OCI-LY1 (cell line): ENCODE measurements at regions not wholly inside any gene's neighbourhood (a gene's known extent, or its start where the extent isn't known, plus 50 kb on each side); places are given as distances from the start of the nearest gene placed in this dataset.
A peak's percentile ranks its signal among the peaks of the same experiment; 100 is the strongest.

Source experiments
- H2AFZ ChIP-seq: fragments of 200-600 bp; sonication (generic), shearing (Covaris generic); 2 replicates; pipeline ENCODE4 v1.6.0; 2014; ENCODE audit warnings: antibody characterized with exemption, mild to moderate bottlenecking, low read length
- H3F3A ChIP-seq: fragments of 200-600 bp; sonication (generic), shearing (Covaris generic); 2 replicates; pipeline ENCODE4 v1.6.0; 2014; ENCODE audit warnings: mild to moderate bottlenecking, antibody characterized with exemption, low read length, moderate library complexity; ENCODE audit not compliant: insufficient read depth
- H3K27ac ChIP-seq: fragments of 200-600 bp; sonication (generic); 2 replicates; pipeline ENCODE4 v1.5.1; 2014; ENCODE audit warnings: low read length, mixed run types, mild to moderate bottlenecking, low read depth; ENCODE audit not compliant: poor library complexity, severe bottlenecking
- H3K27me3 ChIP-seq: fragments of 200-600 bp; sonication (generic); 2 replicates; pipeline ENCODE4 v1.6.0; 2014; ENCODE audit warnings: antibody characterized with exemption, mild to moderate bottlenecking, low read length, moderate library complexity; ENCODE audit not compliant: insufficient read depth
- H3K36me3 ChIP-seq: fragments of 200-600 bp; sonication (generic); 2 replicates; pipeline ENCODE4 v1.6.1; 2014; ENCODE audit warnings: mild to moderate bottlenecking, antibody characterized with exemption, low read length, moderate library complexity, mixed read lengths; ENCODE audit not compliant: insufficient read depth
- H3K4me1 ChIP-seq: fragments of 200-600 bp; sonication (generic); 2 replicates; pipeline ENCODE4 v1.5.1; 2014; ENCODE audit warnings: mild to moderate bottlenecking, low read length, moderate library complexity; ENCODE audit not compliant: insufficient read depth, severe bottlenecking
- H3K4me2 ChIP-seq: fragments of 200-600 bp; sonication (generic), shearing (Covaris generic); 2 replicates; pipeline ENCODE4 v1.6.1; 2014; ENCODE audit warnings: low read length
- H3K4me3 ChIP-seq: fragments of 200-600 bp; sonication (generic); 2 replicates; pipeline ENCODE4 v1.5.1; 2014; ENCODE audit warnings: low read length, low read depth, mild to moderate bottlenecking, mixed read lengths; ENCODE audit not compliant: poor library complexity, severe bottlenecking
- H3K79me2 ChIP-seq: fragments of 200-600 bp; shearing (Covaris generic); 2 replicates; pipeline ENCODE4 v1.6.1; 2016; ENCODE audit warnings: mixed run types, low read length, mixed read lengths; ENCODE audit not compliant: insufficient read depth
- H3K9ac ChIP-seq: fragments of 200-600 bp; sonication (generic), shearing (Covaris generic); 2 replicates; pipeline ENCODE4 v1.6.1; 2014; ENCODE audit warnings: mild to moderate bottlenecking, low read length, mixed read lengths
- H3K9me2 ChIP-seq: fragments of 200-600 bp; sonication (generic), shearing (Covaris generic); 2 replicates; pipeline ENCODE4 v1.6.1; 2014; ENCODE audit warnings: low read depth, mild to moderate bottlenecking, low read length, mixed read lengths
- H3K9me3 ChIP-seq: fragments of 200-600 bp; shearing (Covaris generic); 2 replicates; pipeline ENCODE4 v1.6.1; 2014; ENCODE audit warnings: low read length, mixed read lengths
- H4K20me1 ChIP-seq: fragments of 200-600 bp; sonication (generic), shearing (Covaris generic); 2 replicates; pipeline ENCODE4 v1.6.0; 2016; ENCODE audit warnings: mild to moderate bottlenecking, low read length; ENCODE audit not compliant: insufficient read depth
- EZH2 ChIP-seq: fragments of 200-600 bp; sonication (generic), shearing (Covaris generic); IDR thresholded peaks from 2 replicates; pipeline ENCODE4 v1.8.0; 2017; ENCODE audit warnings: borderline replicate concordance, mixed run types, mild to moderate bottlenecking, antibody characterized with exemption, low read length, moderate library complexity, mixed read lengths
- TF ChIP-seq, protein P1 (sequence below): fragments of 200-600 bp; sonication (generic), shearing (Covaris generic); IDR thresholded peaks from 2 replicates; pipeline ENCODE4 v1.5.1; 2017; ENCODE audit warnings: mild to moderate bottlenecking, antibody characterized with exemption, low read length, moderate library complexity, mixed read lengths

DNA sequence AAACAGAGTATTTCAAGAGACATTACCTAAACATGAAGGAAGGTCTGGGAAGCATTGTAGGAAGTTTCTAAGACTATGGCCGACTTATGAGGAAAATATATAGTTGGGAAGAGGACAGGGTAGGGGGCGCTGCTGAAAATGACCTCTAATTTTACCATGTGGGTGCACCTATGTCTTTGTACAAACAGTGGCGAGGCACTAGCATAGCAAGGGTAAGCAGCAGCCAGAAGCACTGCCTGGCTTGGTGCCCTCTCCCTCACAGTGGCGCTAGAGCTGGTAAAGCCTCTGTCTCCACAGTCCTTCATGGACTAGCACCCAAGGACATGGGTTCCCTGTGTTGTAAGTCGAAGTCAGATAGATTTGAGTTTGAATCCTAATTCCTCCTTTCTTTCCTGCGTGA is 461.2 kb downstream of the INHBA start:
- TF ChIP-seq, protein P1, sequence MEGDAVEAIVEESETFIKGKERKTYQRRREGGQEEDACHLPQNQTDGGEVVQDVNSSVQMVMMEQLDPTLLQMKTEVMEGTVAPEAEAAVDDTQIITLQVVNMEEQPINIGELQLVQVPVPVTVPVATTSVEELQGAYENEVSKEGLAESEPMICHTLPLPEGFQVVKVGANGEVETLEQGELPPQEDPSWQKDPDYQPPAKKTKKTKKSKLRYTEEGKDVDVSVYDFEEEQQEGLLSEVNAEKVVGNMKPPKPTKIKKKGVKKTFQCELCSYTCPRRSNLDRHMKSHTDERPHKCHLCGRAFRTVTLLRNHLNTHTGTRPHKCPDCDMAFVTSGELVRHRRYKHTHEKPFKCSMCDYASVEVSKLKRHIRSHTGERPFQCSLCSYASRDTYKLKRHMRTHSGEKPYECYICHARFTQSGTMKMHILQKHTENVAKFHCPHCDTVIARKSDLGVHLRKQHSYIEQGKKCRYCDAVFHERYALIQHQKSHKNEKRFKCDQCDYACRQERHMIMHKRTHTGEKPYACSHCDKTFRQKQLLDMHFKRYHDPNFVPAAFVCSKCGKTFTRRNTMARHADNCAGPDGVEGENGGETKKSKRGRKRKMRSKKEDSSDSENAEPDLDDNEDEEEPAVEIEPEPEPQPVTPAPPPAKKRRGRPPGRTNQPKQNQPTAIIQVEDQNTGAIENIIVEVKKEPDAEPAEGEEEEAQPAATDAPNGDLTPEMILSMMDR: peak; percentile 10; the same call in 1 of the 2 replicates
- TF ChIP-seq EZH2: no peak
- Histone ChIP-seq H2AFZ (no peak overlapping the region), H3K27me3 (no peaks in the 10 kb centered on the region), H3K4me2 (no peak overlapping the region), H3K9me2 (no peaks in the 10 kb centered on the region), H4K20me1 (no peaks in the 10 kb centered on the region; the same call in 1 of the 2 replicates), H3K79me2 (no peaks in the 10 kb centered on the region), H3K9ac (no peak overlapping the region), H3K9me3 (no peaks in the 10 kb centered on the region), H3F3A (no peaks in the 10 kb centered on the region), H3K27ac (no peak overlapping the region), H3K4me3 (no peak overlapping the region), H3K36me3 (no peaks in the 10 kb centered on the region), H3K4me1 (no peaks in the 10 kb centered on the region)

DNA sequence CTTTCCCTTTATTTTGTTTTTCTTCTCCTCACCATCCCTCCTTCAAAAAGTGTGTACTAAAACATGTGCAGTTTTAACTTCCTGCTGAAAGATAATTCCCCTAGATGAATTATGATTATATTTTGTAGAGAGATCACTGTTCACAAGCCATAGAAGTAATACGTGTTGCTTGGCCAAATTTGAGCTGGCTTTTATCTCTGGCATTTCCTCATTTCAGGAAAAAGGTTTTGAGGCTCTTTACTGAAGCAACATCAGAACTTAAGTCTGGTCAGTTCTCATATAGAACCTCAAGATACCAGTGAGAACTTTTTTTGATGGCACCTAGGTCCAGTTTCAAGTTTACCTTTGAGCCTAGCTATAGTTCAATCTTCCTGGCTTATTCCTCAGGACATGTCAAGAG is 463.3 kb downstream of the INHBA start:
- Histone ChIP-seq H3K4me2 (no peak overlapping the region), H3K4me3 (no peak overlapping the region), H3K27me3 (no peaks in the 10 kb centered on the region), H3F3A (no peaks in the 10 kb centered on the region), H3K79me2 (no peaks in the 10 kb centered on the region), H3K4me1 (no peaks in the 10 kb centered on the region), H3K27ac (no peak overlapping the region), H3K9me3 (no peaks in the 10 kb centered on the region), H3K9ac (no peak overlapping the region), H2AFZ (no peak overlapping the region), H3K9me2 (no peaks in the 10 kb centered on the region), H4K20me1 (no peaks in the 10 kb centered on the region), H3K36me3 (no peaks in the 10 kb centered on the region)
- TF ChIP-seq, protein P1: no peak

DNA sequence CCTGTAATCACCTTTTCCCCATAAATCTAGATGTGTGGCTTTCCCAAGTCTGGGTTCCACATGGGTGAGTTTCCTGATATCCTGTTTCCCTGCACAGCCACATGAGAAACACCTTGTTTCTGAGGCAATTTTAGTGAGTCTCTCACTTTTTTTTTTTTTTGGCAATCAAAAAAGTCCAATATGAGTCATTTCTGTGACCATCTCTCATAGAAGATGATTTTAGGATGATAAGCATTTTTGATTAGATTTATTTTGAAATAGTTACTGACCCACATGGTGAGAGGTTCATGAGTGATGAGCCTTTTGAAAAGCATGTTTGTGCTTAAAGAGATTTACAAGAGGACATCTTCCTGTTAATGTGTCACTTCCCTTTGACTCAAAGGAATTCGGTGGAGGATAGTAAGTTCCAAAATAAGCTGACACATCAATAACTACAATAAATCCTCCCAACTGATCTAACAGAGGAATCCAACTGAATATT is 464.0 kb downstream of the INHBA start:
- H3K4me3 ChIP-seq: no peak overlapping the region
- no peaks in the 10 kb centered on the region for H3K9me3 ChIP-seq
- no peaks in the 10 kb centered on the region for H4K20me1 ChIP-seq
- no peaks in the 10 kb centered on the region for H3K9me2 ChIP-seq
- no peak overlapping the region for H3K9ac ChIP-seq
- H3K79me2 ChIP-seq: no peaks in the 10 kb centered on the region
- TF ChIP-seq, protein P1: no peak
- TF ChIP-seq EZH2: no peak
- no peaks in the 10 kb centered on the region for H3K4me1 ChIP-seq
- no peaks in the 10 kb centered on the region for H3K36me3 ChIP-seq
- H3K27me3 ChIP-seq: no peaks in the 10 kb centered on the region
- H2AFZ ChIP-seq: no peak overlapping the region
- no peaks in the 10 kb centered on the region for H3F3A ChIP-seq
- no peak overlapping the region for H3K4me2 ChIP-seq
- no peak overlapping the region for H3K27ac ChIP-seq
